ENCODE measurements at regions not wholly inside any gene's neighbourhood (a gene's known extent, or its start where the extent isn't known, plus 50 kb on each side); places are given as distances from the start of the nearest gene placed in this dataset.

GRCh38 chr1:185594786-185595410, 139.3 kb upstream of the HMCN1 start:
- no peaks in the 10 kb centered on the region for H3K36me3 ChIP-seq (ENCODE audit: insufficient read depth, low read length)
- Mint-ChIP-seq H3K4me3 (no peak overlapping the region), H3K36me3 (peaks cover 0 to 9% (median 0%) of the 10 kb centered on the region in 3 donors), H3K27ac (peak overlapping the region in 6 of 8 donors; percentile 9 to 88 (median 50)), H3K27me3 (no peaks in the 10 kb centered on the region), H3K9me3 (no peaks in the 10 kb centered on the region), H3K4me1 (peaks cover 19 to 34% (median 32%) of the 10 kb centered on the region in 3 donors)
- H3K4me1 ChIP-seq (ENCODE audit: insufficient read depth, low read length) = peaks cover 13% of the 10 kb centered on the region
- no peak overlapping the region for H3K4me3 ChIP-seq (ENCODE audit: low read length)
- no peak for DNase-seq
- POLR2A ChIA-PET = interaction anchor here (2.3 to 3.8 kb wide), 2 partner anchors 28 to 278 kb away, joined by 12 to 28 read pairs; partner anchors contain the start of gene IVNS1ABP
- no peaks in the 10 kb centered on the region for H3K27me3 ChIP-seq (ENCODE audit: insufficient read depth, low read length, poor library complexity, severe bottlenecking)
- H3K27ac ChIP-seq (ENCODE audit: low read depth, low read length) = no peak overlapping the region
- no peaks in the 10 kb centered on the region for H3K9me3 ChIP-seq (ENCODE audit: low read length)
- CTCF ChIA-PET = interaction anchor here (1.0 to 2.9 kb wide), 14 partner anchors 8 to 356 kb away, joined by 3 to 36 read pairs (median 5); partner anchors contain the start of gene IVNS1ABP

GRCh38 chr1:185593271-185593670, 140.9 kb upstream of the HMCN1 start:
- Histone ChIP-seq H3K9me3 (ENCODE audit: low read length) (no peaks in the 10 kb centered on the region), H3K4me1 (ENCODE audit: insufficient read depth, low read length) (peaks cover 13% of the 10 kb centered on the region), H3K27me3 (ENCODE audit: insufficient read depth, low read length, poor library complexity, severe bottlenecking) (no peaks in the 10 kb centered on the region), H3K27ac (ENCODE audit: low read depth, low read length) (no peak overlapping the region), H3K4me3 (ENCODE audit: low read length) (no peak overlapping the region), H3K36me3 (ENCODE audit: insufficient read depth, low read length) (no peaks in the 10 kb centered on the region)
- H3K4me1 Mint-ChIP-seq = peaks cover 17 to 34% (median 32%) of the 10 kb centered on the region in 3 donors
- peaks cover 0 to 9% (median 0%) of the 10 kb centered on the region in 3 donors for H3K36me3 Mint-ChIP-seq
- no peaks in the 10 kb centered on the region for H3K27me3 Mint-ChIP-seq
- H3K4me3 Mint-ChIP-seq = no peak overlapping the region
- H3K9me3 Mint-ChIP-seq = no peaks in the 10 kb centered on the region
- no peak overlapping the region for H3K27ac Mint-ChIP-seq
- no peak for DNase-seq
- POLR2A ChIA-PET = no interaction called here
- CTCF ChIA-PET = interaction anchor here (1.4 kb wide), 1 partner anchor 33 kb away, joined by 3 read pairs; no protein-coding TSS in a partner anchor

- Histone ChIP-seq H3K36me3 (ENCODE audit: insufficient read depth, low read length) (no peaks in the 10 kb centered on the region), H3K4me1 (ENCODE audit: insufficient read depth, low read length) (no peaks in the 10 kb centered on the region), H3K9me3 (ENCODE audit: low read length) (no peaks in the 10 kb centered on the region), H3K27ac (ENCODE audit: low read depth, low read length) (no peak overlapping the region), H3K27me3 (ENCODE audit: insufficient read depth, low read length, poor library complexity, severe bottlenecking) (no peaks in the 10 kb centered on the region), H3K4me3 (ENCODE audit: low read length) (no peak overlapping the region)
- Mint-ChIP-seq H3K9me3 (peaks cover 3 to 17% (median 5%) of the 10 kb centered on the region in 5 donors), H3K27me3 (peaks cover 3 to 7% of the 10 kb centered on the region in 2 donors), H3K36me3 (peaks cover 0 to 38% (median 5%) of the 10 kb centered on the region in 3 donors), H3K4me3 (no peak overlapping the region), H3K4me1 (no peaks in the 10 kb centered on the region), H3K27ac (no peak overlapping the region)
- POLR2A ChIA-PET = no interaction called here
- no peak for DNase-seq
- CTCF ChIA-PET = interaction anchor here (2.1 kb wide), 1 partner anchor 10 kb away, joined by 5 read pairs; no protein-coding TSS in a partner anchor
Observed at GRCh38 chr1:185585770-185586169, 148.4 kb upstream of the HMCN1 start.

- Histone ChIP-seq H3K9me3 (ENCODE audit: low read length) (no peaks in the 10 kb centered on the region), H3K4me3 (ENCODE audit: low read length) (no peak overlapping the region), H3K27me3 (ENCODE audit: insufficient read depth, low read length, poor library complexity, severe bottlenecking) (no peaks in the 10 kb centered on the region), H3K4me1 (ENCODE audit: insufficient read depth, low read length) (no peaks in the 10 kb centered on the region), H3K36me3 (ENCODE audit: insufficient read depth, low read length) (no peaks in the 10 kb centered on the region), H3K27ac (ENCODE audit: low read depth, low read length) (no peak overlapping the region)
- POLR2A ChIA-PET = no interaction called here
- H3K4me3 Mint-ChIP-seq = no peak overlapping the region
- peaks cover 23 to 53% (median 38%) of the 10 kb centered on the region in 5 donors for H3K9me3 Mint-ChIP-seq
- no peak for DNase-seq
- H3K4me1 Mint-ChIP-seq = no peaks in the 10 kb centered on the region
- H3K27ac Mint-ChIP-seq = no peak overlapping the region
- peaks cover 3 to 66% (median 9%) of the 10 kb centered on the region in 3 donors for H3K36me3 Mint-ChIP-seq
- peaks cover 3 to 7% of the 10 kb centered on the region in 2 donors for H3K27me3 Mint-ChIP-seq
- CTCF ChIA-PET = interaction anchor here (1.2 to 2.5 kb wide), 3 partner anchors 8 to 22 kb away, joined by 4 to 8 read pairs (median 4); no protein-coding TSS in a partner anchor
Observed at GRCh38 chr1:185581961-185582725, 152.0 kb upstream of the HMCN1 start.

GRCh38 chr1:185581020-185581419, 153.2 kb upstream of the HMCN1 start:
- no peaks in the 10 kb centered on the region for H3K9me3 ChIP-seq (ENCODE audit: low read length)
- peaks cover 23 to 54% (median 39%) of the 10 kb centered on the region in 5 donors for H3K9me3 Mint-ChIP-seq
- H3K36me3 Mint-ChIP-seq = peaks cover 3 to 73% (median 8%) of the 10 kb centered on the region in 3 donors
- DNase-seq = no peak
- peaks cover 2 to 5% of the 10 kb centered on the region in 2 donors for H3K27me3 Mint-ChIP-seq
- CTCF ChIA-PET = interaction anchor here (1.0 to 2.5 kb wide), 2 partner anchors 14 to 15 kb away, joined by 3 to 8 read pairs; no protein-coding TSS in a partner anchor
- H3K4me1 ChIP-seq (ENCODE audit: insufficient read depth, low read length) = no peaks in the 10 kb centered on the region
- no peak overlapping the region for H3K27ac ChIP-seq (ENCODE audit: low read depth, low read length)
- H3K4me1 Mint-ChIP-seq = no peaks in the 10 kb centered on the region
- no peak overlapping the region for H3K4me3 Mint-ChIP-seq
- POLR2A ChIA-PET = interaction anchor here (0.7 kb wide), 1 partner anchor 126 kb away, joined by 5 read pairs; no protein-coding TSS in a partner anchor
- H3K27ac Mint-ChIP-seq = no peak overlapping the region
- no peak overlapping the region for H3K4me3 ChIP-seq (ENCODE audit: low read length)
- no peaks in the 10 kb centered on the region for H3K36me3 ChIP-seq (ENCODE audit: insufficient read depth, low read length)
- H3K27me3 ChIP-seq (ENCODE audit: insufficient read depth, low read length, poor library complexity, severe bottlenecking) = no peaks in the 10 kb centered on the region

- no peaks in the 10 kb centered on the region for H3K4me1 ChIP-seq (ENCODE audit: insufficient read depth, low read length)
- H3K4me1 Mint-ChIP-seq = peaks cover 0 to 6% (median 5%) of the 10 kb centered on the region in 3 donors
- peak overlapping the region in 1 of 8 donors; percentile 70 for H3K27ac Mint-ChIP-seq
- peaks cover 3 to 73% (median 8%) of the 10 kb centered on the region in 3 donors for H3K36me3 Mint-ChIP-seq
- no peak overlapping the region for H3K4me3 Mint-ChIP-seq
- no peak for DNase-seq
- no peaks in the 10 kb centered on the region for H3K36me3 ChIP-seq (ENCODE audit: insufficient read depth, low read length)
- POLR2A ChIA-PET = no interaction called here
- no peak overlapping the region for H3K27ac ChIP-seq (ENCODE audit: low read depth, low read length)
- no peaks in the 10 kb centered on the region for H3K27me3 ChIP-seq (ENCODE audit: insufficient read depth, low read length, poor library complexity, severe bottlenecking)
- H3K9me3 ChIP-seq (ENCODE audit: low read length) = no peaks in the 10 kb centered on the region
- no peaks in the 10 kb centered on the region for H3K27me3 Mint-ChIP-seq
- CTCF ChIA-PET = interaction anchor here (0.9 kb wide), 1 partner anchor 50 kb away, joined by 3 read pairs; no protein-coding TSS in a partner anchor
- peaks cover 23 to 51% (median 39%) of the 10 kb centered on the region in 5 donors for H3K9me3 Mint-ChIP-seq
- H3K4me3 ChIP-seq (ENCODE audit: low read length) = no peak overlapping the region
Observed at GRCh38 chr1:185578293-185578692, 155.9 kb upstream of the HMCN1 start.

- Mint-ChIP-seq H3K36me3 (peaks cover 1 to 41% (median 4%) of the 10 kb centered on the region in 3 donors), H3K27me3 (no peaks in the 10 kb centered on the region), H3K4me3 (no peak overlapping the region), H3K9me3 (peaks cover 16 to 23% (median 21%) of the 10 kb centered on the region in 5 donors), H3K4me1 (peaks cover 10 to 24% (median 20%) of the 10 kb centered on the region in 3 donors), H3K27ac (no peak overlapping the region)
- no peaks in the 10 kb centered on the region for H3K36me3 ChIP-seq (ENCODE audit: insufficient read depth, low read length)
- ChIA-PET POLR2A (no interaction called here), CTCF (interaction anchor here (1.0 to 1.7 kb wide), 2 partner anchors 9 to 21 kb away, joined by 4 to 10 read pairs; no protein-coding TSS in a partner anchor)
- no peak overlapping the region for H3K27ac ChIP-seq (ENCODE audit: low read depth, low read length)
- peaks cover 7% of the 10 kb centered on the region for H3K4me1 ChIP-seq (ENCODE audit: insufficient read depth, low read length)
- no peak for DNase-seq
- no peaks in the 10 kb centered on the region for H3K27me3 ChIP-seq (ENCODE audit: insufficient read depth, low read length, poor library complexity, severe bottlenecking)
- no peak overlapping the region for H3K4me3 ChIP-seq (ENCODE audit: low read length)
- no peaks in the 10 kb centered on the region for H3K9me3 ChIP-seq (ENCODE audit: low read length)
Observed at GRCh38 chr1:185574139-185574875, 159.9 kb upstream of the HMCN1 start.
